Eye (tissue), 1 donor: ENCODE measurements at regions not wholly inside any gene's neighbourhood (a gene's known extent, or its start where the extent isn't known, plus 50 kb on each side); places are given as distances from the start of the nearest gene placed in this dataset.

Experiments used
- DNase-seq: peaks from one replicate; pipeline ENCODE4 v3.0.0-alpha.2; 2015

DNA sequence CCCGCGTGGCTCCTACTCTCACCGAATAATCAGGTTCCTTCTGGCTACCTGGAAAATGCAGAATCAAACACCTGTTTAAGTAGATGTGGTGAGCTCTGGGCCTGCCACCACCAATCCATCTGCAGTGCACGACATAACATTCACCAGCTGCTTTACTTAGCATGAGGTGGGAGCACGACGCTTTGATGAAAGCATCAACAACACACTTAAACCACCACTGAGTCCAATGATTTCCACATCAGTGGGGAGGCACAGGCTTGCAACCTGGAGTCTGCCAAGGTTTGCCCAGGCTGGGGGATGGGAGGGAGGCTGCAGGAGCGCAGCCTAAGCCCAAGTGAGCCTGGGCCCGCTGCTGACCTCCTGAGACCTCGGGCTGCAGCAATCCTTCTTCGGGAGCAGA is 415.5 kb downstream of the MEIS1 start:
- peak; percentile 66 for DNase-seq

DNA sequence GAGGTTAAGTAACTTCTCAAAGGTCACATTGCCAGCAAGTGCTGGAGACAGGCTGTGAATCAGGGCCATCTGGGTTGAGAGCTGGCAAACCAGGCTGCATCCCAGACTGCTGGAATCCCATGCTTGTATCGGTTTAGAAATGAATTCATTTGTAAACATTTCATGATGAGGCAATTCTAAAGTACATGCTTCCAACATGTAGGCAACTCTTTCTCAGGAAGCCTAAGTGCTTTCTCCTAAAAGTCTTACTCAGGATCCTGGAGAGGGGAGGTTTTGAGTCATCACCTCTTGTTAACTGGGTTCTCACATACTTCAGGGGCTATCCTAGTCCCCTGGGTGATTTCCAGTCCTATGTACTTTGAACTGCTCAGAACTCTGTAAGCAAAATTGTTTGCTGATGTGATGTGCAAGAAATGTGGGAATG is 416.5 kb downstream of the MEIS1 start:
- no peak for DNase-seq

DNA sequence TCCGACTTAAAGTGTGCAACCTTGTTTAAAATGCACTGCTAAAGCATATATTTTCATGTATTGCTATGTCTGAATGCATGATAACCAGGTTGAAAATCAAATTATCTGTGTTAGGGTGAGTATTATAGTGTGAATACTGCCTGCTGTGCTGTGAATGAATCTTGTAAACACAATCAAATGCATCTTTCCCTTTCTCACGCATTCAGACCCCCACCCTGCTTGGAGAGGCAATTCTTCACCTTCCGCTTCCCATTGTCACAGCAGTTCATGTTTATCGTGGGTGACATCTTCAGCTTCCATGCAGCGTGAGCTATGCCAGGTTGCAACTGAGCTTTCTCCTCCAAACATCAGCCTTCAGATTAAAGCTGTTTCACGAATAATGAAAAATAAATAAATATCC is 418.0 kb downstream of the MEIS1 start:
- DNase-seq = no peak

- DNase-seq = no peak
Observed at GRCh38 chr2:66853585-66853984, 418.7 kb downstream of the MEIS1 start.

GRCh38 chr2:66854298-66854697 is 419.4 kb downstream of the MEIS1 start:
- no peak for DNase-seq

DNA sequence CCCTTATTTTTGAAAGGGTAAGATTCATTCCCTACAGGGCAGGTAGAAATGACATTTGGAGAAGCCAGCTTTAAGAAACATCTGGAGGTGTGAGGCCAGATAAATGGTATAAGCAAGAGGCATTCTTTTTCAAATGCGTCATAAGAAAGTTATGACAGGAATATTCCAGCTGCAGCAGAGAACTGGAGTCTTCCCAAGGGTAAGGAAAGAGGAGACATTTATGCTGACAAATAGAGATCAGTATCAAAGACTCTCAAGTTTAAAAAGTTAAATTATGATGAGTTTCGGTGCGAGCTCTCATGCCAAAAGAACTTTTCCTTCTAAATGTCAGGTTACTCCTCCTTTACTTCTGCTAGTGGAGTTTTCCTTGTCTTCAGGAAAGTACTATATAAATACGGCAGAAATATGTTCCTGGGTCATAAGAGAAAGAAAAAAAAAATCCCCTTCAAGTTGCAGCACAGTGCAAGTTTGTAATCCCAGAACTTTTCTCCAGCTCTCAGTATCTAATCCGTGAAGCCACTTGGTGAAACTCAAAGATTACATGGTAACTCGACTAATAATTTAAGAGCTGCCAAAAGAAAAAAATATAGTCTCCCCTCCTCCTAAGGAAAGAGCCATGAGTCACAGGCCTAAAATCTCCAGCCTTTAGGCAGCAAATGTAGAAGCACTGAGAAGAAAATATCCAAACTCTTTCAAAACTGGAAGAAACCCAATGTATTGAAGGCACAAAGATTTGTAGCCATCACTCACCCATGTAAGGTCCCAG is 428.1 kb downstream of the MEIS1 start:
- DNase-seq = no peak

DNA sequence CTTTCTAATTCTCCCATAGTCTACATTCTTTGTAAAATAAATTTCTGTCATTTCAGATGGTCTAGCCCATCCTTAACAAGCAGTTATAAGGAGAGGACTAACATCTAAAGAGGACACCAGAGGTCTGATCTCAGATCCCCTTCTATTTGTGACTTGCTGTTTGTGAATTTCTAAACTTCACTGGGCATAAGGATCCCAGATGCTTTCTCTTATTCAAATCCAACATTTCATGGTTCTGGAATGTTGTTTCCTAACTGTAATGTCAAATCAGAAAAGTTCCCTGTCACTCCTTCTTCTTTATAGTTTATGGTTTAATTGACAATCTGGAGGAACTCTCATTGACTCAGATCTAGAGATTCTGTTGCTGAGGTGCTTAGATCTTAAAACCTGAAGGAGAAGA is 430.2 kb downstream of the MEIS1 start:
- no peak for DNase-seq

DNA sequence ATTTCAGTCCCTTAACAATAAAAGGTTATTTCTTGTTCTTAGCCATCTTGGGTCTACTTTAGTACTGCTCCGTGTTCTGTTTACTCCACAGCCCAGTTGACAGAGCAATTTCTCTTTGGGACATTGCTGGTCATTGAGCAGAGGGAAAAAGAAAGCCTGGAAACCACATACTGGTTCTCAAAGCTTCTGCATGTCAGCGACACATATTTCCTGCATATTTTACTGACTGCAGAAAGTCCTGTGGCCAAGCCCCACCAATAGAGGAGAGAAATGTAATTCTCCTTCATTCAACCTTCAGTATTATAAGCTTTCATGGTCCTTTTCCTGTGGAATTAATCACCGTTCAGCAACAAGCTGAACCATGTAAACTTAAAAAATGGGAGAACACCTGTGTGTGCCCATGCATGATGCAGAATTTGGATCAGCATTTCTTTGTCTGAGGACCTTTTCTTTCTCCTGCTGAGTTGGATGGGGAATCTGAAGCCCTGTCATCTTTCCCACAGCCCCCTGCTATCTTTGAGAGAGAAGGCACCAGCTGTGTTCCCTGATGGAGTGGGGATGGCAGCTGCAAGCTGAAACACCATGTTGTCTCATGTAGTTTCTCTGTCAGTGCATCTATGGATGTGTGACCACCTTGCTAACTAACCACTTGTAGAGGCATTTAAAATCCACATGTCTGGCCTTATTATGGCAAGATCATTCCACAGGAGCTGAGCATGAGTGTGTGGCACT is 431.6 kb downstream of the MEIS1 start:
- DNase-seq = peak; percentile 54

DNA sequence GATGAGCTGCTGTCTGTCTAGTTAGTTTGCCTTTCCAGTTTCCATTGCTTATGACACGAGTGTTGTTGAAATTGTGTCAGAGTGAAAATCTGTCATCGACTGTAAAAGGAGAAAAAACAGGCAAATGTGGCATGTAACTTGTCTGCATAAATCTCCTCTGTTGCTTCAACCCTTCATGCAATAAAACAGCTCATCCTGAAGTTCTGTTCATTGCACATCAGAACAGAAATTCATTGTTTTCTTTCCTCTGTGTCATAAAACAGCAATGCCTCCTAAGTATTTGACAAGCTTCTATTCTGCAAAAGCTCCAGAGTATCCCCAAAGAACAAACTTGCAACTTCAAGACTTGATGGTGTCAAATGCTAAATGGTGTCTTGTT is 432.1 kb downstream of the MEIS1 start:
- DNase-seq = no peak

- DNase-seq = no peak
Observed at GRCh38 chr2:66869076-66869475, 434.2 kb downstream of the MEIS1 start.

DNA sequence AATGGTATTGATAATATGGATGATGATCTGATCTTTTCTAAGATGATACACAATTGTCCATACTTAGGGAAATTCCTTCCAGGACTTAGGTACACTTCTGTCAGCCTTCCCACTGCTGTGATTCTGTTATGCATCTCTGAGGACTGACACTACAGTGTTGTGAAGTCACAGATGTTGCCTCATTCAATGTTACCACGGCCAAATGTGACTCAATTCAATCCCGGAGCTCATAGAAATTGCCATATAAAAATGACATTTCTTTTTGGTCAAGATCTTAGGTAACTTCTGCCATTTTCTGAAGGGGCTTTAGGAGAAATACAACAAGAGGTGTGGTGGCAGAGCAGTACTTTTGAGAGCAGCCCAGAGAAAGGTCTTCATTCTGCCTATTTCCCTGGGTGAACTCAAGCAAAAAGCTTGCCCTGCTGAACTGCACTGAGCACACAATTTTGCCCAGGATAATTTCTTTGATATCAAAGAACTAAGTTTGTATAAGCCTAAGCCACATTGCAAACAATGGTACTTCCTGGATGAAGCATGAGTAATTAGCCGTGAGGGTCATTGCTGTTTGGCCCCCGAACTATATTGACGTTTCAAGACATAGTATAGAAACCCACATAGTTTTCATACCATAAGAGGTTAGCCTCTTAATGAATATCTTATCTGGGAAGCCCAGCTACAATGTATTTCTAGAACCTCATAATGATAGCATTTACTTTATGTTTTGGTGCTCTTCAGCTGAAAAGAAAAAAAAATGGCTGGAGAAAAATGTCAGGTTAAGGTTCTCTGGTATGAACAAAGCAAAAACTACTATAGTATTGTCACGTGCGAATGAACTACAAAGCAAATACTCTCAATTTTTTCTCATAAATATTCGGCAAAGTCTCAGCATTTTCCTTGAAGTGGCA is 437.4 kb downstream of the MEIS1 start:
- DNase-seq = no peak

- DNase-seq = no peak
Observed at GRCh38 chr2:66872986-66873754, 438.2 kb downstream of the MEIS1 start.

- no peak for DNase-seq
Observed at GRCh38 chr2:66874411-66874810, 439.5 kb downstream of the MEIS1 start.

GRCh38 chr2:66875941-66876462 is 441.1 kb downstream of the MEIS1 start:
- DNase-seq = no peak

GRCh38 chr2:66885775-66886383 is 451.0 kb downstream of the MEIS1 start:
- DNase-seq = no peak

DNA sequence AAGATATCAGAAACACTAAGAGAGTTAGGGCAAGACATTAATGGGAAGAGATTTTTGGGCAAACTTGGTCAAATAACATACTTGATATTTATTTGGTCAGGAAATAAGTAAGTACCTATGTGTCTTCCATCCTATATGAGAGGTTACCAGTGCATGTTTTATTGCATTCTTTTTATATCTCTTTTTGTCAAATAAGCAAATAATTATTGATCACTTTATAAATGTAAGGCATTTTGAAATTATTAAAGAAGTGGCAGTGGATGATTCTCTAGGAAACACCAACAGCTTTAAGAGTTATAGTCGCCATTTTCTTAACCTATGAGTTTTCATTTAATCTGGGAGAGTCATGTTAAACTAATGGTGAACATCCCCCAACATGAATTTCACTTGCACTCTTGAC is 453.3 kb downstream of the MEIS1 start:
- no peak for DNase-seq

DNA sequence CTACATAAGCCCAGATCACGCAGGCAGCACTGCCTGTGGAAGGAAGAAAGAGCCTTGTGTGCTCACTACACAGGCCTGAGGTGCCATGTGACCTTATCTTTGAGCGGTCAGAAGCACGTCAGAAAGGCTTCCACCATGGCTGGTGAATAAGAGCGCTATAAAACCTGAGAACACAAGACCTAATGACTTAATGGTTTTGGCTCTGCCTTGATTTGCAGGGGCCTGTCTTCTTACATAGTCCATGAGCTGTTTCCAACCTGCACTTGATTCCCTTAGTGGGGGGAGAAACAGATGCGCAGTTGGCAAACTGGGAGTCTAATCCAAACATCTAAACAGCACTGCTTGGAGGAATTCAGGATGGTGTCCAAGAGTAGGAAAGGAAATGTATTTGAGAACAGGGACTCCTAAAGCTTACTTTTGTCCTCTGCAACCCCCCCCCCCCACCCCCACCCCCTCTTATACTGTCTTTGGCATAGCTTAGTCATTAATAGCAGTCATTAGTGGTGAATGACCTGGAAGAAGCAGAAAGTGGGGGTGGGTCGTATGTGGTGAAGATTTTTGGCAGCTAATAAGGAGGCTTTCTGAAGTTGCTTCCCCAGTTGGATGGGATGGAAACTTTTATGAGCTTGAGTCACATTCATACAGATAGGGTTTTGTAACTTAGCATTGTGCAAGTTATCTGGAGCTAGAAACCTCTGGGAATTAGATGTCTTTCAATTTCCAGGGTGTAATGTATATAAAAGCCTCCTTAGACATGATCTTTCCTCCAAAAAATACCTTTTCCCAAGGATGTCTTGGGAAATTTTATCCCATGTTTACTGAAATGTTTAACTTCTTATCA is 454.1 kb downstream of the MEIS1 start:
- DNase-seq = no peak

- DNase-seq = no peak
Observed at GRCh38 chr2:66889632-66889882, 454.6 kb downstream of the MEIS1 start.

DNA sequence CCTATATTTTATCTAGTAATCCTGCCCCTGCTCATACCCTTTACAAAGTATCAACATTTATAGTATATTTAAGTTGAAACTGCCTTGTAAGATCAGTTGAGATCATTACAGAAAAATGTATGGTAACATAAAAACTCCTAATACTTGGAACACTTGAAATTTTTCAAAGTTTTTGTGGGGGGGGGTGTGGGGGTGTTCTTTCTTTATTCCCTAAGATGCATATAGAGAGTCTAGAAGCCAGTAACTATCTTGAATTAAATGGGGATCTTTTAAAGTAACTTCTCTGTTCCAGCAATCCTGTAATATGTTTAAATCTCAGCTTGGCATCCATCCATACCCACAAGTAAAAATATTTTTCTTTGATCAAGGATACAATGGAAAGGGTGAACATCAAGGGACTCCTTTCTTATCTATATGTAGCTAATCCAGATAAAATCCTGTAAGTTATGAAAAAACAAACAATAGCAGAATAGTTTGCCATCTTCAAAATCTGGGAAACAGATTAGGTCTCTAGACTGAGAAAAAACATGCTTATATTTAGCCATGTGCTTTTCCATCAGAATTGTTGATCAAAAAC is 455.3 kb downstream of the MEIS1 start:
- DNase-seq = no peak

DNA sequence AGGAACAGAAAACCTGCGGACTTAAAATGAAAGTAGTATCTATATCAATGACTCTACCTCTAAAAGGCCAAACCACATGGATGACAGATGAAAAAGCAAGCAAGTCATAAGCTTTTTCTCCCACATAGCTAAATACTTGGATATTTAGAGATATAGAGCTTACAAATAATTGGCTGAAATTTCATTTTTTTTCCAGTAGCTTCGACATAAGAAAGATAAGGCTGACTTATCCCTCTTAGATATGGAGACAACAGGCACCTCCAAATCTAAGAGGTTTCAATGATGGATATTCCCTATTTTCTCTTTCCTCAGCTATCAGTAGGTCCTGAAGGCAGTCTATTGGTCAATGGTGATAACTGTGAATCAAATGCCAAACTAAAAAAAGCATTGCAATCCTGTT is 460.3 kb downstream of the MEIS1 start:
- DNase-seq = no peak

DNA sequence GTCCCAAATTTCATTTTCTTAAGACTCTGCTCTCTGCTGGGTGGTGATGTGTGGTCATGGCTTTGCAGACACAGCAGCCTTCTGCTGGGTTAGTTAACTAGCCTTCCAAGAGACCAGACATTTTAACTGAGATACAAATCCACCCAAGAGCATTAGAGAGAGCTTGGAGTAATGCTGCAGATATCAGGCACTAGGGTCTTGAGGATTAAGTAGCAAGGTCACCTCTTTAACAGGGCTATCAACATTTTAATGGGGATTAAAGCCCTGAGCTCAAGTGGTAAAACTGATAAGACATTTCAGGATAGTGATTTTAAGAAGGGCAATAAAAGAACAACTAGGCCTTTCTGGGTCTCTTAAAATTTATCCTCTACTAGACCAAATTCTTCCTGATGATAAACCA is 461.2 kb downstream of the MEIS1 start:
- no peak for DNase-seq
